H1 (cell line): ENCODE measurements at regions not wholly inside any gene's neighbourhood (a gene's known extent, or its start where the extent isn't known, plus 50 kb on each side); places are given as distances from the start of the nearest gene placed in this dataset.

Experiments used
- CTCF ChIA-PET: fragments of 300-600 bp; sonication (Branson Sonifier 250); formaldehyde crosslinking; loops from one replicate; lab custom pipeline; 2021; ENCODE audit not compliant: partially characterized antibody; lab: Charles Lee
- POLR2A ChIA-PET: fragments of 300-600 bp; sonication (Branson Sonifier 250); formaldehyde crosslinking; loops from one replicate; lab custom pipeline; 2021; ENCODE audit warnings: inconsistent platforms; ENCODE audit not compliant: partially characterized antibody; lab: Charles Lee
- DNase-seq, 2 experiments: peaks; one replicate each; pipeline versions ENCODE4 v3.0.0 to v3.0.0-alpha.2; 2010 to 2022; ENCODE audit warnings: low spot score in 2 of 2, low read depth in 1 of 2, mixed read lengths in 1 of 2
- FAIRE-seq: peaks from 2 replicates; lab custom pipeline; 2011; peaks lifted over from hg19 to GRCh38; lab: Jason Lieb, UNC
- H2AFZ ChIP-seq: 2 replicates; pipeline ENCODE4 v1.8.1; 2012; ENCODE audit warnings: low read length, inconsistent platforms
- H2AK5ac ChIP-seq: 2 replicates; pipeline ENCODE4 v1.6.1; 2013; ENCODE audit warnings: low read depth, low read length
- H2BK120ac ChIP-seq: replicated peaks from 2 replicates; pipeline ENCODE3; 2013; ENCODE audit warnings: low read depth, low read length, inconsistent platforms
- H2BK12ac ChIP-seq: 2 replicates; pipeline ENCODE4 v1.6.1; 2013; ENCODE audit warnings: low read depth, low read length
- H2BK15ac ChIP-seq: 2 replicates; pipeline ENCODE4 v1.6.1; 2013; ENCODE audit warnings: low read length
- H2BK20ac ChIP-seq: 2 replicates; pipeline ENCODE4 v1.6.1; 2013; ENCODE audit warnings: low read length
- H2BK5ac ChIP-seq: 2 replicates; pipeline ENCODE4 v1.6.1; 2013; ENCODE audit warnings: low read depth, low read length
- H3K14ac ChIP-seq: 2 replicates; pipeline ENCODE4 v1.6.1; 2013; ENCODE audit warnings: inconsistent platforms; ENCODE audit not compliant: insufficient read length
- H3K18ac ChIP-seq: 2 replicates; pipeline ENCODE4 v1.6.1; 2013; ENCODE audit warnings: low read length; ENCODE audit errors: extremely low read depth
- H3K23ac ChIP-seq: 2 replicates; pipeline ENCODE4 v1.6.1; 2013; ENCODE audit warnings: inconsistent platforms; ENCODE audit not compliant: insufficient read length
- H3K23me2 ChIP-seq: 2 replicates; pipeline ENCODE4 v1.6.1; 2013; ENCODE audit warnings: low read depth, low read length
- H3K27ac ChIP-seq: 2 replicates; pipeline ENCODE4 v1.6.1; 2011; ENCODE audit warnings: low read depth, low read length, inconsistent platforms
- H3K27me3 ChIP-seq, 4 experiments: replicated peaks in 1 of 4; 1 replicate in 1 of 4; 2 replicates in 3 of 4; pipeline versions ENCODE4 v1.6.1 to v1.8.1; 2011 to 2013; ENCODE audit warnings: low read length in 3 of 4, mild to moderate bottlenecking in 3 of 4, inconsistent platforms in 2 of 4, mixed read lengths in 2 of 4, moderate library complexity in 1 of 4; ENCODE audit not compliant: control insufficient read depth in 3 of 4, insufficient read depth in 3 of 4; ENCODE audit errors: extremely low read depth in 1 of 4
- H3K36me3 ChIP-seq, 4 experiments: 2 replicates each; pipeline versions ENCODE4 v1.6.1 to v1.8.1; 2011 to 2013; ENCODE audit warnings: mild to moderate bottlenecking in 4 of 4, low read length in 3 of 4, moderate library complexity in 2 of 4, control low read depth in 1 of 4, inconsistent platforms in 1 of 4; ENCODE audit not compliant: insufficient read depth in 4 of 4, control insufficient read depth in 2 of 4
- H3K4ac ChIP-seq: replicated peaks from 2 replicates; pipeline ENCODE3; 2013; ENCODE audit warnings: low read length, low read depth, mixed read lengths, inconsistent platforms; ENCODE audit not compliant: insufficient read length
- H3K4me1 ChIP-seq, 4 experiments: replicated peaks in 1 of 4; 1 replicate in 1 of 4; 2 replicates in 3 of 4; pipeline versions ENCODE4 v1.6.1 to v1.8.1; 2011 to 2013; ENCODE audit warnings: low read length in 3 of 4, inconsistent platforms in 2 of 4, mixed read lengths in 1 of 4; ENCODE audit not compliant: insufficient read depth in 4 of 4, control insufficient read depth in 3 of 4
- H3K4me2 ChIP-seq, 2 experiments: 2 replicates each; pipeline versions ENCODE4 v1.6.1 to v1.8.1; 2011 to 2013; ENCODE audit warnings: low read depth in 2 of 2, low read length in 2 of 2, control low read depth in 1 of 2, inconsistent platforms in 1 of 2, mild to moderate bottlenecking in 1 of 2; ENCODE audit not compliant: insufficient read depth in 1 of 2
- H3K4me3 ChIP-seq, 4 experiments: fragments of 200-600, 300-600 bp in 1 of 4; sonication (generic), shearing (Covaris generic), sonication (Bioruptor Twin) in 1 of 4; 2 replicates each; pipeline versions ENCODE4 v1.5.1 to v1.8.1; 2011 to 2016; ENCODE audit warnings: low read length in 4 of 4, low read depth in 3 of 4, control low read depth in 2 of 4, inconsistent platforms in 2 of 4, mild to moderate bottlenecking in 2 of 4, mixed read lengths in 1 of 4, moderate library complexity in 1 of 4; ENCODE audit not compliant: insufficient read depth in 2 of 4; ENCODE audit errors: extremely low read depth in 1 of 4
- H3K56ac ChIP-seq: replicated peaks from 2 replicates; pipeline ENCODE3; 2013; ENCODE audit warnings: low read depth, mild to moderate bottlenecking, mixed read lengths, low read length, inconsistent platforms; ENCODE audit not compliant: insufficient read length
- H3K79me1 ChIP-seq: 2 replicates; pipeline ENCODE4 v1.6.1; 2013; ENCODE audit warnings: low read depth, low read length, control low read depth
- H3K79me2 ChIP-seq, 2 experiments: 2 replicates each; pipeline versions ENCODE4 v1.6.1 to v1.8.1; 2012 to 2013; ENCODE audit warnings: low read length in 2 of 2, mild to moderate bottlenecking in 2 of 2, inconsistent platforms in 1 of 2; ENCODE audit not compliant: insufficient read depth in 2 of 2, control insufficient read depth in 1 of 2
- H3K9ac ChIP-seq, 4 experiments: replicated peaks in 1 of 4; 1 replicate in 1 of 4; 2 replicates in 3 of 4; pipeline versions ENCODE4 v1.6.1 to v1.8.1; 2011 to 2013; ENCODE audit warnings: low read depth in 3 of 4, low read length in 3 of 4, control low read depth in 2 of 4, mild to moderate bottlenecking in 2 of 4, moderate library complexity in 2 of 4, inconsistent platforms in 1 of 4; ENCODE audit errors: extremely low read depth in 1 of 4
- H3K9me3 ChIP-seq, 2 experiments: 2 replicates each; pipeline versions ENCODE4 v1.6.1 to v1.8.1; 2012 to 2013; ENCODE audit warnings: mild to moderate bottlenecking in 2 of 2, moderate library complexity in 2 of 2, control low read depth in 1 of 2, inconsistent platforms in 1 of 2, low read depth in 1 of 2, low read length in 1 of 2, mixed read lengths in 1 of 2; ENCODE audit not compliant: insufficient read depth in 2 of 2
- H4K20me1 ChIP-seq, 2 experiments: replicated peaks in 1 of 2; 2 replicates each; pipeline versions ENCODE3 to v1.8.1; 2011 to 2013; ENCODE audit warnings: inconsistent platforms in 2 of 2, low read length in 2 of 2, mild to moderate bottlenecking in 1 of 2; ENCODE audit not compliant: insufficient read depth in 2 of 2, control insufficient read depth in 1 of 2
- H4K5ac ChIP-seq: 2 replicates; pipeline ENCODE4 v1.6.1; 2013; ENCODE audit warnings: low read length, low read depth, mixed read lengths, inconsistent platforms; ENCODE audit not compliant: insufficient read length
- H4K8ac ChIP-seq: 2 replicates; pipeline ENCODE4 v1.8.0; 2013; ENCODE audit warnings: mild to moderate bottlenecking, moderate library complexity, low read length, inconsistent platforms; ENCODE audit not compliant: insufficient read depth; ENCODE audit errors: extremely low read depth
- H4K91ac ChIP-seq: replicated peaks from 2 replicates; pipeline ENCODE3; 2013; ENCODE audit warnings: low read length, mixed read lengths, inconsistent platforms; ENCODE audit not compliant: insufficient read length
- BCL11A ChIP-seq, 2 experiments: IDR thresholded peaks; one replicate each; pipeline ENCODE4 v1.6.1; 2011; ENCODE audit warnings: low read depth in 2 of 2, low read length in 2 of 2, mild to moderate bottlenecking in 2 of 2
- CBX5 ChIP-seq: fragments of 300-800, 300-1000 bp; sonication (generic); IDR thresholded peaks from 2 replicates; pipeline ENCODE4 v1.7.1; 2016; ENCODE audit warnings: antibody characterized with exemption, low read length, low read depth
- EZH2 ChIP-seq: fragments of 200-600 bp; sonication (generic); IDR thresholded peaks from 2 replicates; pipeline ENCODE4 v1.7.1; 2012; ENCODE audit warnings: low read depth, mild to moderate bottlenecking, moderate library complexity, low read length, inconsistent platforms; ENCODE audit not compliant: severe bottlenecking
- KDM1A ChIP-seq: fragments of 200-600, 300-600 bp; sonication (generic); IDR thresholded peaks from 2 replicates; pipeline ENCODE4 v1.7.1; 2016; ENCODE audit warnings: mild to moderate bottlenecking, low read length, borderline replicate concordance
- KDM4A ChIP-seq: IDR thresholded peaks from one replicate; pipeline ENCODE4 v1.7.1; 2012; ENCODE audit warnings: low read depth, mild to moderate bottlenecking, moderate library complexity, low read length, inconsistent platforms; ENCODE audit not compliant: severe bottlenecking
- RBBP5 ChIP-seq: IDR thresholded peaks from 2 replicates; pipeline ENCODE4 v1.7.1; 2012; ENCODE audit warnings: low read depth, mild to moderate bottlenecking, inconsistent platforms, low read length, moderate library complexity, borderline replicate concordance
- RFX5 ChIP-seq: IDR thresholded peaks from 2 replicates; pipeline ENCODE4 v1.6.1; 2011; ENCODE audit warnings: low read depth, low read length, improper control_type of control experiment, borderline replicate concordance
- SIN3A ChIP-seq, 2 experiments: IDR thresholded peaks in 1 of 2; conservative IDR thresholded peaks in 1 of 2; 2 replicates each; pipeline ENCODE4 v1.6.1; 2011 to 2012; ENCODE audit warnings: low read length in 2 of 2, improper control_type of control experiment in 1 of 2, low read depth in 1 of 2, mild to moderate bottlenecking in 1 of 2
- SIX5 ChIP-seq: IDR thresholded peaks from 2 replicates; pipeline ENCODE4 v1.6.1; 2011; ENCODE audit warnings: mild to moderate bottlenecking, low read depth, low read length
- TAF1 ChIP-seq: IDR thresholded peaks from 2 replicates; pipeline ENCODE4 v1.6.1; 2011; ENCODE audit warnings: mild to moderate bottlenecking, low read depth, low read length
- TEAD4 ChIP-seq: IDR thresholded peaks from 2 replicates; pipeline ENCODE4 v1.6.1; 2012; ENCODE audit warnings: low read depth, low read length, inconsistent platforms, mixed read lengths
- WGBS, 2 experiments: shearing (Covaris generic) in 1 of 2; methylation state at CpG; one replicate each; pipeline versions ENCODE4 v1.1.6 to v1.1.7; 2013 to 2015; ENCODE audit warnings: low lambda C conversion rate in 2 of 2, mixed read lengths in 2 of 2, inconsistent platforms in 1 of 2, low coverage in 1 of 2, missing lambda C conversion rate in 1 of 2; ENCODE audit not compliant: insufficient replicate concordance in 2 of 2, insufficient coverage in 1 of 2, insufficient read length in 1 of 2; ENCODE audit errors: extremely low coverage in 1 of 2, missing lambda C conversion rate in 1 of 2; 5-methylcytosine and 5-hydroxymethylcytosine counted together

- Histone ChIP-seq H3K23ac (no peak overlapping the region), H2BK12ac (no peak overlapping the region), H3K36me3 (no peaks in the 10 kb centered on the region), H3K4me3 (no peak overlapping the region), H3K79me2 (no peaks in the 10 kb centered on the region), H3K4me2 (no peak overlapping the region), H2BK20ac (no peak overlapping the region), H3K18ac (no peak overlapping the region), H3K27me3 (no peaks in the 10 kb centered on the region), H2AK5ac (no peak overlapping the region), H2BK5ac (no peak overlapping the region), H3K27ac (no peak overlapping the region), H3K14ac (no peak overlapping the region), H3K79me1 (no peaks in the 10 kb centered on the region), H3K4me1 (peaks cover 0 to 3% (median 1%) of the 10 kb centered on the region in 4 experiments; a peak in 4 of 7 replicates), H3K9me3 (no peaks in the 10 kb centered on the region), H4K8ac (no peak overlapping the region), H2AFZ (no peak overlapping the region), H3K4ac (no peak overlapping the region), H4K91ac (no peak overlapping the region), H2BK120ac (no peak overlapping the region), H3K56ac (no peak overlapping the region), H2BK15ac (no peak overlapping the region), H4K20me1 (no peaks in the 10 kb centered on the region), H3K23me2 (no peaks in the 10 kb centered on the region), H3K9ac (no peak overlapping the region), H4K5ac (no peak overlapping the region)
- ChIA-PET POLR2A (no interaction called here), CTCF (interaction anchor here (0.6 to 5.0 kb wide), 7 partner anchors 55 to 410 kb away, joined by 3 to 52 read pairs (median 3); no protein-coding TSS in a partner anchor)
- WGBS, 2 experiments = 95% methylated on average over 6 of the region's 6 CpGs; no CpG with 5 or more reads in 1 of the 2 experiments
- DNase-seq = no peak
- FAIRE-seq = no peak
- TF ChIP-seq TEAD4 (no peak), TAF1 (no peak), BCL11A (IDR thresholded peaks at IDR 0.05; ENCODE audit: low read depth in 2 of 2, low read length in 2 of 2) (no peak), KDM4A (no peak), KDM1A (no peak), EZH2 (no peak), SIN3A (conservative IDR thresholded peaks at IDR 0.05 in 1 of 2, IDR thresholded peaks at IDR 0.05 in 1 of 2; ENCODE audit: low read depth in 1 of 2, low read length in 2 of 2) (no peak), SIX5 (no peak), CBX5 (no peak), RBBP5 (no peak), RFX5 (no peak)
Observed at GRCh38 chr2:18745431-18746272, 156.3 kb upstream of the NT5C1B start.
